K562 (cell line): ENCODE measurements at regions not wholly inside any gene's neighbourhood (a gene's known extent, or its start where the extent isn't known, plus 50 kb on each side); places are given as distances from the start of the nearest gene placed in this dataset.

Source experiments
- ATF1 ChIP-seq, 2 experiments: fragments of 450-650 bp in 1 of 2; IDR thresholded peaks; 2 replicates each; pipeline ENCODE4 v1.6.1; 2016; ENCODE audit warnings: missing compliant biosample characterization in 1 of 2, missing genetic modification characterization in 1 of 2
- ATF7 ChIP-seq: fragments of 450-650 bp; IDR thresholded peaks from 2 replicates; pipeline ENCODE4 v1.7.1; 2014; ENCODE audit warnings: mild to moderate bottlenecking, moderate library complexity
- BACH1 ChIP-seq: fragments of 200-800 bp; sonication (Bioruptor generic); IDR thresholded peaks from 2 replicates; pipeline ENCODE4 v1.6.1; 2016; ENCODE audit warnings: missing genetic modification characterization, missing compliant biosample characterization
- CBX3 ChIP-seq, 2 experiments: IDR thresholded peaks; 1 replicate in 1 of 2; 2 replicates in 1 of 2; pipeline ENCODE4 v1.6.1; 2012; ENCODE audit warnings: inconsistent platforms in 2 of 2, low read length in 2 of 2, borderline replicate concordance in 1 of 2, control low read depth in 1 of 2
- CEBPG ChIP-seq, 3 experiments: fragments of 200-800 bp in 1 of 3; sonication (Bioruptor generic) in 1 of 3; sonication (generic) in 1 of 3; formaldehyde crosslinking in 1 of 3; IDR thresholded peaks in 2 of 3; conservative IDR thresholded peaks in 1 of 3; 2 replicates each; pipeline versions ENCODE4 v1.6.1 to v1.8.0; 2016 to 2022; ENCODE audit warnings: missing compliant biosample characterization in 2 of 3, missing genetic modification characterization in 2 of 3, mild to moderate bottlenecking in 1 of 3, missing genetic modification reagents in 1 of 3
- CREM ChIP-seq: IDR thresholded peaks from 2 replicates; pipeline ENCODE4 v1.6.1; 2014; ENCODE audit warnings: antibody characterized with exemption, low read depth
- EGR1 ChIP-seq: fragments of 450-650 bp; conservative IDR thresholded peaks from 2 replicates; pipeline ENCODE4 v1.6.1; 2017; ENCODE audit warnings: mild to moderate bottlenecking
- ETV1 ChIP-seq: fragments of 450-650 bp; conservative IDR thresholded peaks from 2 replicates; pipeline ENCODE4 v1.6.1; 2016; ENCODE audit warnings: missing genetic modification characterization, control low read depth, low read depth, missing compliant biosample characterization
- GABPA ChIP-seq: fragments of 200-800 bp; sonication (Bioruptor generic); conservative IDR thresholded peaks from 2 replicates; pipeline ENCODE4 v1.6.1; 2016; ENCODE audit warnings: low read depth, missing genetic modification characterization, missing compliant biosample characterization
- HLTF ChIP-seq: fragments of 450-650 bp; IDR thresholded peaks from 2 replicates; pipeline ENCODE4 v1.6.1; 2016
- HMG20B ChIP-seq: fragments of 250-450 bp; sonication (Bioruptor Pico); IDR thresholded peaks from 2 replicates; pipeline ENCODE4 v1.5.0; 2021; ENCODE audit warnings: mild to moderate bottlenecking
- IRF2 ChIP-seq: sonication (generic); formaldehyde crosslinking; IDR thresholded peaks from 2 replicates; pipeline ENCODE4 v1.8.1; 2022; ENCODE audit warnings: mild to moderate bottlenecking, missing genetic modification reagents
- KHSRP ChIP-seq: fragments of 450-650 bp; IDR thresholded peaks from 2 replicates; pipeline ENCODE4 v1.6.1; 2017
- KLF10 ChIP-seq: fragments of 250-450 bp; sonication (Bioruptor Pico); IDR thresholded peaks from 2 replicates; pipeline ENCODE4 v1.6.1; 2021; ENCODE audit warnings: matching md5 sums
- MYC ChIP-seq, 2 experiments: fragments of 250-450 bp in 1 of 2; sonication (Bioruptor Pico) in 1 of 2; IDR thresholded peaks; 2 replicates each; pipeline versions ENCODE4 v1.5.1 to v1.6.1; 2012 to 2021; ENCODE audit warnings: low read depth in 2 of 2, borderline replicate concordance in 1 of 2, improper control_type of control experiment in 1 of 2, low read length in 1 of 2, mild to moderate bottlenecking in 1 of 2, moderate library complexity in 1 of 2
- RAD51 ChIP-seq: fragments of 450-650 bp; IDR thresholded peaks from 2 replicates; pipeline ENCODE4 v1.7.1; 2016; ENCODE audit warnings: low read depth, mild to moderate bottlenecking, borderline replicate concordance
- ZFP36 ChIP-seq: fragments of 150-350 bp; IDR thresholded peaks from 2 replicates; pipeline ENCODE4 v1.6.1; 2018; ENCODE audit warnings: low read length, low read depth; ENCODE audit not compliant: partially characterized antibody
- ZNF324 ChIP-seq: fragments of 250-450 bp; sonication (Bioruptor Pico); IDR thresholded peaks from 2 replicates; pipeline ENCODE4 v1.4.0; 2020; ENCODE audit warnings: mild to moderate bottlenecking
- ZNF586 ChIP-seq: fragments of 450-650 bp; formaldehyde crosslinking; conservative IDR thresholded peaks from 2 replicates; pipeline ENCODE4 v1.4.0; 2020; ENCODE audit warnings: mild to moderate bottlenecking, moderate library complexity
- ZNF707 ChIP-seq: fragments of 250-450 bp; sonication (Bioruptor Pico); conservative IDR thresholded peaks from 2 replicates; pipeline ENCODE4 v1.8.0; 2022; ENCODE audit warnings: inconsistent platforms, mild to moderate bottlenecking, moderate library complexity
- TF ChIP-seq, protein P1 (sequence below): fragments of 200-400 bp; formaldehyde crosslinking; IDR thresholded peaks from 2 replicates; pipeline ENCODE4 v1.6.1; 2017; ENCODE audit warnings: mild to moderate bottlenecking, low read depth, low read length, moderate library complexity
- TF ChIP-seq, protein P2 (sequence below): fragments of 450-650 bp; IDR thresholded peaks from 2 replicates; pipeline ENCODE4 v1.7.1; 2018; ENCODE audit warnings: mild to moderate bottlenecking, low read depth; ENCODE audit not compliant: partially characterized antibody
- TF ChIP-seq, protein P3 (sequence below), 2 experiments: fragments of 450-650 bp in 1 of 2; sonication (generic) in 1 of 2; formaldehyde crosslinking in 1 of 2; IDR thresholded peaks in 1 of 2; conservative IDR thresholded peaks in 1 of 2; 2 replicates each; pipeline versions ENCODE4 v1.6.1 to v1.8.1; 2016 to 2023; ENCODE audit warnings: mild to moderate bottlenecking in 2 of 2, moderate library complexity in 2 of 2, inconsistent platforms in 1 of 2, missing genetic modification reagents in 1 of 2

DNA sequence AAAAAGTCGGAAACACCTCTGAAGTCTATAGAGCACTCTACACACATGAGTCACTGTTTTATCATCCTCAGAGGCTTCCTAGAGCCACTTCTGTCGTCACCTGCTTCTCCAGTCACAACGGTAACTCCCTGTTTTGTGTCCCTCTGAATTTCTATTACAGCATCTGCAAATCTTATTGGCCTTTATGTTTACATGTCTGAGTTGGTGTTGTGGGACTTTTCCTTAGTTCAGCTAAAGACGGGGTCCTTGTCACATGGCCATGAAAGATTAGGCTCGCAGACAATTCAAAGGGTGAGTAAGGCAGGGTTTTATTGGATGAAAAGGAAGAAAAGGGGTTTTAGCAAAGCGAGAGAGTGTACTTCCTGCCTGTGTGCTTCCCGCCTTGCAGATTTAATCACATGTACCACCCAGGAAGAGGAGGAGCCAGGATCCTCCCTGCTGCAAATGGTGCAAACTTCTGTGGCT, 185.6 kb downstream of the LPIN1 start (continued):
- TF ChIP-seq EGR1 (no peak), HLTF (no peak), ETV1 (peak; percentile 40; the same call in 1 of the 2 replicates), CBX3 (IDR thresholded peaks at IDR 0.05; ENCODE audit: borderline replicate concordance in 1 of 2, low read length in 2 of 2) (peak in 1 of 2 experiments; percentile 55; a peak in 1 of 3 replicates), RAD51 (peak; percentile 24; the same call in 1 of the 2 replicates), KLF10 (no peak), ZNF707 (CRISPR knock-in tag) (no peak), ZNF324 (no peak), CEBPG (CRISPR knock-in tag; IDR thresholded peaks at IDR 0.05) (no peak), CEBPG (tag; conservative IDR thresholded peaks at IDR 0.05 in 1 of 2, IDR thresholded peaks at IDR 0.05 in 1 of 2) (peak in 1 of 2 experiments; percentile 38; a peak in 1 of 4 replicates), BACH1 (peak; percentile 29; the same call in 1 of the 2 replicates), KHSRP (no peak), HMG20B (no peak), ZNF586 (no peak), CREM (peak; percentile 79), MYC (IDR thresholded peaks at IDR 0.05; ENCODE audit: low read depth, low read length) (0 out of 2 replicates have a peak, but pooled peaks have one; percentile 30), MYC (CRISPR knock-in tag; IDR thresholded peaks at IDR 0.05; ENCODE audit: borderline replicate concordance, low read depth) (no peak), ATF1 (CRISPR knock-in tag; IDR thresholded peaks at IDR 0.05) (no peak), ATF1 (tag; IDR thresholded peaks at IDR 0.05) (peak; percentile 55), ZFP36 (no peak), IRF2 (no peak), GABPA (tag) (peak; percentile 85), ATF7 (peak; percentile 60)
- TF ChIP-seq, protein P1, sequence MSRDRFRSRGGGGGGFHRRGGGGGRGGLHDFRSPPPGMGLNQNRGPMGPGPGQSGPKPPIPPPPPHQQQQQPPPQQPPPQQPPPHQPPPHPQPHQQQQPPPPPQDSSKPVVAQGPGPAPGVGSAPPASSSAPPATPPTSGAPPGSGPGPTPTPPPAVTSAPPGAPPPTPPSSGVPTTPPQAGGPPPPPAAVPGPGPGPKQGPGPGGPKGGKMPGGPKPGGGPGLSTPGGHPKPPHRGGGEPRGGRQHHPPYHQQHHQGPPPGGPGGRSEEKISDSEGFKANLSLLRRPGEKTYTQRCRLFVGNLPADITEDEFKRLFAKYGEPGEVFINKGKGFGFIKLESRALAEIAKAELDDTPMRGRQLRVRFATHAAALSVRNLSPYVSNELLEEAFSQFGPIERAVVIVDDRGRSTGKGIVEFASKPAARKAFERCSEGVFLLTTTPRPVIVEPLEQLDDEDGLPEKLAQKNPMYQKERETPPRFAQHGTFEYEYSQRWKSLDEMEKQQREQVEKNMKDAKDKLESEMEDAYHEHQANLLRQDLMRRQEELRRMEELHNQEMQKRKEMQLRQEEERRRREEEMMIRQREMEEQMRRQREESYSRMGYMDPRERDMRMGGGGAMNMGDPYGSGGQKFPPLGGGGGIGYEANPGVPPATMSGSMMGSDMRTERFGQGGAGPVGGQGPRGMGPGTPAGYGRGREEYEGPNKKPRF = no peak
- TF ChIP-seq, protein P2, sequence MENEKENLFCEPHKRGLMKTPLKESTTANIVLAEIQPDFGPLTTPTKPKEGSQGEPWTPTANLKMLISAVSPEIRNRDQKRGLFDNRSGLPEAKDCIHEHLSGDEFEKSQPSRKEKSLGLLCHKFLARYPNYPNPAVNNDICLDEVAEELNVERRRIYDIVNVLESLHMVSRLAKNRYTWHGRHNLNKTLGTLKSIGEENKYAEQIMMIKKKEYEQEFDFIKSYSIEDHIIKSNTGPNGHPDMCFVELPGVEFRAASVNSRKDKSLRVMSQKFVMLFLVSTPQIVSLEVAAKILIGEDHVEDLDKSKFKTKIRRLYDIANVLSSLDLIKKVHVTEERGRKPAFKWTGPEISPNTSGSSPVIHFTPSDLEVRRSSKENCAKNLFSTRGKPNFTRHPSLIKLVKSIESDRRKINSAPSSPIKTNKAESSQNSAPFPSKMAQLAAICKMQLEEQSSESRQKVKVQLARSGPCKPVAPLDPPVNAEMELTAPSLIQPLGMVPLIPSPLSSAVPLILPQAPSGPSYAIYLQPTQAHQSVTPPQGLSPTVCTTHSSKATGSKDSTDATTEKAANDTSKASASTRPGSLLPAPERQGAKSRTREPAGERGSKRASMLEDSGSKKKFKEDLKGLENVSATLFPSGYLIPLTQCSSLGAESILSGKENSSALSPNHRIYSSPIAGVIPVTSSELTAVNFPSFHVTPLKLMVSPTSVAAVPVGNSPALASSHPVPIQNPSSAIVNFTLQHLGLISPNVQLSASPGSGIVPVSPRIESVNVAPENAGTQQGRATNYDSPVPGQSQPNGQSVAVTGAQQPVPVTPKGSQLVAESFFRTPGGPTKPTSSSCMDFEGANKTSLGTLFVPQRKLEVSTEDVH = peak; percentile 87
- TF ChIP-seq, protein P3, sequence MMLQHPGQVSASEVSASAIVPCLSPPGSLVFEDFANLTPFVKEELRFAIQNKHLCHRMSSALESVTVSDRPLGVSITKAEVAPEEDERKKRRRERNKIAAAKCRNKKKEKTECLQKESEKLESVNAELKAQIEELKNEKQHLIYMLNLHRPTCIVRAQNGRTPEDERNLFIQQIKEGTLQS (IDR thresholded peaks at IDR 0.05) = peak; percentile 84
- TF ChIP-seq, protein P3 (CRISPR knock-in tag; conservative IDR thresholded peaks at IDR 0.05) = peak; percentile 70
